SK-N-MC (cell line): ENCODE measurements at regions not wholly inside any gene's neighbourhood (a gene's known extent, or its start where the extent isn't known, plus 50 kb on each side); places are given as distances from the start of the nearest gene placed in this dataset.
"Not testable (repeated sequence)": the region's sequence is repeated elsewhere in the genome, so short reads cannot be mapped to it uniquely, and the experiment has no call there.

Experiments
- DNase-seq: peaks from one replicate; pipeline ENCODE4 v3.0.0-alpha.2; 2011; ENCODE audit warnings: low read depth, low spot score
- H3K27ac ChIP-seq: fragments of 200-600 bp; sonication (generic); 2 replicates; pipeline ENCODE4 v1.5.1; 2016; ENCODE audit warnings: mixed run types
- H3K36me3 ChIP-seq: fragments of 200-600 bp; sonication (generic); 2 replicates; pipeline ENCODE4 v1.6.1; 2017; ENCODE audit warnings: antibody characterized with exemption, low read length, mixed read lengths; ENCODE audit not compliant: insufficient read depth
- H3K4me3 ChIP-seq: fragments of 200-600 bp; sonication (generic); 2 replicates; pipeline ENCODE4 v1.5.1; 2016
- H3K9ac ChIP-seq: fragments of 200-600 bp; sonication (generic); 2 replicates; pipeline ENCODE4 v1.8.0; 2017; ENCODE audit warnings: mixed run types, mixed read lengths; ENCODE audit not compliant: insufficient read length
- H3K9me3 ChIP-seq: fragments of 200-600 bp; sonication (generic); 2 replicates; pipeline ENCODE4 v1.6.1; 2017; ENCODE audit warnings: low read depth, mild to moderate bottlenecking, antibody characterized with exemption, low read length, moderate library complexity, mixed read lengths
- EZH2 ChIP-seq: fragments of 200-600 bp; sonication (generic); IDR thresholded peaks from one replicate; pipeline ENCODE4 v1.6.1; 2017; ENCODE audit warnings: antibody characterized with exemption
- FOXP2 ChIP-seq: optimal IDR thresholded peaks from 2 replicates; pipeline ENCODE3; 2011; ENCODE audit warnings: mild to moderate bottlenecking, moderate library complexity; ENCODE audit not compliant: insufficient read depth; ENCODE audit errors: extremely low read length, control extremely low read depth
- POLR2AphosphoS5 ChIP-seq: IDR thresholded peaks from 2 replicates; pipeline ENCODE4 v1.6.1; 2012; ENCODE audit warnings: mild to moderate bottlenecking, low read depth, low read length, borderline replicate concordance

DNA sequence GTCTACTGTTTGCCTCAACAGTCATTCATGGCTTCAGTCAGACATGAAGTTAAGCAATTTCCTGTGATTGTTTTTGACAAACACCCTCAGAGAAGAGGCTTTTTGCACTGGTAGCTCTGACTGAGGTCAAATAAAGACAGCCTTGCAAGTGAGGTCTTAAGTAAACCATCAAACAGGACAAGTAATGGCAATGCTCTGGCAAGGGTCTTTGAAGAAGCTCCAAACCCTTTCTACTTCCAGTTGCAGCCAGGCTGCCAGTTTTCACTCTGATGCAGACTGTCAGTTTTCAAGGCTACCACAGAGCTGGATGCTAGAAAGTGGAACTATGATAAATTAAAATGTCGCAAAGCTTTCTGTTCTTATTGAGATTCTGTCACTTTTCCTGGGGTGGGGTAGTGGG, 421.5 kb upstream of the PTGER4 start:
- Histone ChIP-seq H3K9ac (no peak overlapping the region), H3K27ac (no peak overlapping the region; the same call in 1 of the 2 replicates), H3K36me3 (no peaks in the 10 kb centered on the region), H3K9me3 (no peaks in the 10 kb centered on the region), H3K4me3 (no peak overlapping the region)
- no peak for DNase-seq
- TF ChIP-seq EZH2 (no peak), FOXP2 (no peak), POLR2AphosphoS5 (no peak)

DNA sequence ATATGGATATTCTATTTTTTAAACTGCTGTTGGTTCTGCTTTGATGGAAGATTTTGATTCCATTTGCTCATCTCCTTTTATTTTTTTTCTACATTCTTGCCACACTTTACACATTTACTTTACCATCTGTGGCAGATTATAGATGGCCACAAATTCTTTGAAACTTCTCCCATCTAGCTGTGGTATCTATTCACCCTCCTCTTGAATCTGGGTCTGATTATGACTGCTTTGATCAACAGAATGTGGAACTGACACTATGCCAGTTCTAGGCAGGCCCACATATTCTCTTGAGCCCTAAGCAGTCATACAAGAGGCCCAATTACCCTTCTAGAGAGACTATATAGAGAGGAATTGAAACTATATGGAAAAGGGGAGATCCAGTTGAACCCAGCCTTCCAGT, 439.0 kb upstream of the PTGER4 start:
- no peak for TF ChIP-seq POLR2AphosphoS5
- TF ChIP-seq EZH2 = no peak
- TF ChIP-seq FOXP2 = no peak
- H3K9ac ChIP-seq = no peak overlapping the region
- H3K27ac ChIP-seq = no peak overlapping the region
- H3K4me3 ChIP-seq = no peak overlapping the region
- no peaks in the 10 kb centered on the region for H3K9me3 ChIP-seq
- no peak for DNase-seq
- H3K36me3 ChIP-seq = no peaks in the 10 kb centered on the region

DNA sequence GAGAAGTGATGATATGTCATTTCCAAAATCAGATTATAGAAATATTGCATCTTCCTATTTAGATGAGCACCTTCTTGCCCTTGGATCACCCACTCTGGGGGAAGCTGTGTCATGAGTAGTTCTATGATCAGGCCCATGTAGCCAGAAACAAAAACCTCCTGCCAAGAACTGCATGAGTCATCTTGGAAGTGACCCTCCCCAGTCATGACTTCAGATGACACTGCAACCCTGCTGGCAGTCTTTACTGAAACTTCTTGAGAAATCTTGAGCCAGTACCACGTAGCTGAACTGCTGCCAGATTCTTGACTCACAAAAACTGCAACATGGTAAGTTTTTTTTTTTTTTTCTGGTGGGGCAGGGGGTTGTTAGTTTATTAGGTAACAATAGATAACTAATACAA, 439.6 kb upstream of the PTGER4 start:
- DNase-seq = no peak
- TF ChIP-seq EZH2 (no peak), FOXP2 (no peak), POLR2AphosphoS5 (no peak)
- H3K9ac ChIP-seq = no peak overlapping the region
- H3K9me3 ChIP-seq = no peaks in the 10 kb centered on the region
- H3K36me3 ChIP-seq = no peaks in the 10 kb centered on the region
- H3K27ac ChIP-seq = no peak overlapping the region
- no peak overlapping the region for H3K4me3 ChIP-seq

DNA sequence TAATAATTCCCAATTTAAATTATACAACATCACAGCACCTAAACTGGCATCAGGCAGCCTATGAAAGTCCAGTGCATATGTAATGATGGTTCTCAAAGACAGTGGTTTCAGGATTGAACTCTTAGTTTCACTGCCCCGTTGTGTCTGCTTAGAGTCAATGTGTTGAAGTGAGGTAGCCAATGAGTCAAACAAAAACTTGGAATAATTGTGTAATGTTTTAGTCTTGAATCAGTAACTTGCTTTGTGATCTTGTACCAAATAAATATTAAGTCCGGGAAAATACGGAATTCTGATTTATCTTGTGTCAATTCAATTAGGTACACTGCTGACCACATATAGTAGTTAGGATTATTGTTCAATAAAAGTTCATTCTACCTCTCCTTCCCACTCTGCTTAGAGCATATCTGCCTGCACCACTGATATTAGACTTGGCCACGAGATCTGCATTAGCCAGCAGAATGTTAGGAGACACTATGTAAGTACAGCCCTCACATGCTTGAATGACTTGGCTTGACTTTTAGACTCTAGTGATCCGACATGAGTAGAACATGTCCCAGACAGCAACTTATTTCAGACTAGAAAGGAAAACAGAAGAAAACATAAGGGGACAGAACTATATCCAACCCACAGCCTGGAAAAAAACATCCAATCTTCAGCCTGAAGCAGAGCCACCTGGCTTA, 441.5 kb upstream of the PTGER4 start:
- Histone ChIP-seq H3K4me3 (no peak overlapping the region), H3K36me3 (no peaks in the 10 kb centered on the region), H3K9ac (no peak overlapping the region), H3K27ac (no peak overlapping the region), H3K9me3 (no peaks in the 10 kb centered on the region)
- no peak for TF ChIP-seq FOXP2
- no peak for TF ChIP-seq EZH2
- DNase-seq = no peak

DNA sequence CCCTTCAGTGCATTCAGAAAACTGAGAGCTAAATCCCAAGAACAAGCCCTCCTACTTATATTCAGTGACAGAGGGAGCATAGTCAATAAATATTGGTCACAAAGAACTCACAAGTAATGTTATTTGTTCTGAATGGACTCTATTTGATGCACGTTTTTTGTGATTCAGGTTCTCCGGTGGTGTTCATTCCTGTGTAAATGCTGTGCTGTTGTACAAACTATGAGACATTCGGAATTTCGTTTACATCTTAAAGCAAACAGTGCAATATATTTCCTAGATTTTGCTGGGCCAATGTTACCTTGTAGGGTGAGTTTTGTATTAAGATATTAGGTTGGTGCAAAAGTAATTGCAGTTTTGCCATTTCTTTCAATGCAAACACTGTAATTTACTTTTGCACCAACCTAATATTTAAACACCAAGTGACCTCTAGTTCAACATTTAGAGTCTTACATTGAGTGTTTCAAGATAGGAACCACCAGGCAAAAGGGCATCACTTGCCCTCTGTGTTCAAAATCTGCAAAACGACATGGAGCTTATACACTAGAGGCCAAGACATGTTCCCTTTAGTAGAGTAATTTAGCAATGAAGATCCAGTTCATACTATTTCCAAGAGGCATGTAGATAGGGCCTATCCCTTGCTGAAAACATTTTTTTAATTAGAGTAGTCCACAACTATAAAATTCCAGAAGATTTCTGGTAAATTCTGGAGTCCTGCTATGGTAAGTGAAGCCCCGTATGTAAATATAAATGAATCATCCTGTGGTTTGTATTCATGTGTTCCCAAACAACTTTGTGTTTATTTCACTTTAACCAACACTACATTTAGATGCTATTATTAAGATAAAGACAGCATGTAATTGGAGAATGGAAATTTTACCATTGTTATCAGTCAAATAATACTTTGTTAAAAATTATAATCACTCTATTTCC, 444.0 kb upstream of the PTGER4 start:
- Histone ChIP-seq H3K36me3 (no peaks in the 10 kb centered on the region), H3K4me3 (no peak overlapping the region), H3K27ac (no peak overlapping the region), H3K9ac (no peak overlapping the region), H3K9me3 (no peaks in the 10 kb centered on the region)
- no peak for DNase-seq
- TF ChIP-seq EZH2 (no peak), FOXP2 (no peak), POLR2AphosphoS5 (no peak)

DNA sequence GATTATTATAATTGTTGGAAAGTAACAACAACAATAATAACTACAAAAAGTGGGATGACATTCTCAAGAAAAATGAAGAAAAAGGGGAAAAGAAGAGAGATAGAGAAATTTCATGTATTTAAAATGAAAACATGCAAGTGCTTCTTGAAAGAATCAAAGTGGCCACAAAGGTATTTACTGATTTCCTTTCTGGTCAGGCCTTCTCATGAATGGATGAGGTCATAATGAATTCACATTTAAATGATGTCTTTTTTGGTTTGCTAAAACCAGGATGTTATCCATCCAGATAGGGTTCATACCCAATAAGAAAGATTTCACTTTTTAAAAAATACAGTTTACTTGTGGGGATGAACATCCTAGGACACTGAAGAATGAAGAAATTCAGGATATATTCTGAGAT, 446.4 kb upstream of the PTGER4 start:
- no peak overlapping the region for H3K9ac ChIP-seq
- no peaks in the 10 kb centered on the region for H3K36me3 ChIP-seq
- no peak overlapping the region for H3K27ac ChIP-seq
- DNase-seq = no peak
- no peak overlapping the region for H3K4me3 ChIP-seq
- no peak for TF ChIP-seq EZH2
- no peak for TF ChIP-seq POLR2AphosphoS5
- no peak for TF ChIP-seq FOXP2
- no peaks in the 10 kb centered on the region for H3K9me3 ChIP-seq

DNA sequence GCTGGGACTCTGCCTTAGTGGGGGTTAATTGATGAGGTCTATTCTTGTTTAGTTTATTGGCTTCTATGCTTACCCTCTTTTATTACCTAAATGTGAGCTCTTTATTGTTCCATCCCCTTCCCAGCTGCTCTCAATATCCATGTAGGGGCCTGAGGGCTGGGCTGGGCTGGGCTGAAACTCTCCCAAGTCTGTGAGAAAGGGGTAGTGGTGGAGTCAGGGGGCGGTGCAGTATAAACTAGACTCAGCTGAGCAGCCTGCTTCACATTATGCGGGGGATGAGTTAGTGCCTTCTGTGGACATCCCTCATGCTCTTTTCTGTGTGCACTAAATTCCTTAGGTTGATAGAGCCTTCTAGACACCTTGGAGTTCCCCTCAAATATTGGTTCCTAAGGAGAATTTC, 451.8 kb upstream of the PTGER4 start:
- TF ChIP-seq EZH2 (no peak), POLR2AphosphoS5 (no peak), FOXP2 (no peak)
- no peak overlapping the region for H3K4me3 ChIP-seq
- H3K36me3 ChIP-seq = no peaks in the 10 kb centered on the region
- H3K9ac ChIP-seq = no peak overlapping the region
- DNase-seq = no peak
- no peaks in the 10 kb centered on the region for H3K9me3 ChIP-seq
- no peak overlapping the region for H3K27ac ChIP-seq

DNA sequence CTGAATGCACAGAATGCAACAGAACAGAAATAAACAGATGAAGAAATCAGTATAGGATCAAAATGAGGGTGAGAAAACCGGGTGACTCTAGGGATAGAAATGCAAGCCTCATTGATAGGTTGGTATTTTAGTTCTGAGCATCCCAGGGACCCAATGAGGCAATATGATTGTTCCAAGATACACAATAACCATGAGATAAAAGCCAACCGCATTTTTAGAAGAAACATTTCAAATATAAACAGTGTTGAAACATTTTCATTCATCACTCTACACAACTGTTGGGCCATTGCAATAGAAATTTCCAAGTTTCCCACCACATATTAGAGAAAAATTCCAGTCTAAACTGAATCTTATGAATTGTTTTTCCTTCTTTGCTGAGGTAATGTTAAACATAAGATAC, 452.3 kb upstream of the PTGER4 start:
- H3K9ac ChIP-seq = no peak overlapping the region
- H3K4me3 ChIP-seq = no peak overlapping the region
- DNase-seq = no peak
- no peaks in the 10 kb centered on the region for H3K36me3 ChIP-seq
- H3K27ac ChIP-seq = no peak overlapping the region
- H3K9me3 ChIP-seq = no peaks in the 10 kb centered on the region
- TF ChIP-seq EZH2 = no peak
- no peak for TF ChIP-seq FOXP2
- TF ChIP-seq POLR2AphosphoS5 = no peak

DNA sequence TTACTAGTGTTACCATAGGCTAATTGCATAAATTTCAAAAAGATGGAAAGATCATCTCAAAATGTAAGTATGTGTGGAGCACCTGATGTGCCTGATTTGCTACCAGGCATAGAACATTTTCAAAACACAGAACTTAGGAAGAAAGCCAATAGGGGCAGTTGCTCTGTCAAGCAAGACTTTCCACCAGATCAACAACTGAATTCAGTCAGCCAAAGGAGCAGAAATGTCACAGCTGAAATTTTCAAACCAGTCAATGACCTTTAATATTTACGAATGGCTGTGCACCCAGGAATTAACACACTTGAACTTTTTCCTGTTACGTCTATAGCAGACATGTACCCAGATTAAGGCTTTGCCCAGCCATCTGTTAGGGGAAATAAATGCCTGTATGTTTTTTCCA, 452.8 kb upstream of the PTGER4 start:
- Histone ChIP-seq H3K27ac (no peak overlapping the region), H3K9me3 (no peaks in the 10 kb centered on the region), H3K4me3 (no peak overlapping the region), H3K9ac (no peak overlapping the region), H3K36me3 (no peaks in the 10 kb centered on the region)
- DNase-seq = no peak
- no peak for TF ChIP-seq FOXP2
- no peak for TF ChIP-seq POLR2AphosphoS5
- TF ChIP-seq EZH2 = no peak

DNA sequence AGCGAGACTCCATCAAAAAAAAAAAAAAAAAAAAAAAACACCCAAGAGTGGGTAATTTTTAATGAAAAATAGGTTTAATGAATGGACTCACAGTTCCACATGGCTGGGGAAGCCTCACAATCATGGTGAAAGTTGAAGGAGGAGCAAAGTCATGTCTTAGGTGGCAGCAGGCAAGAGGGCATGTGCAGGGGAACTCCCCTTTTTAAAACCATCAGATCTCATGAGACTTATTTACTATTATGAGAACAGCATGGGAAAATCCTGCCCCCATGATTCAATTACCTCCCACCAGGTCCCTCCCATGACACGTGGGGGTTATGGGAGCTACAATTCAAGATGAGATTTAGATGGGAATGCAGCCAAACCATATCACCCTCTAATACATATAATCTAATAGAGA, 454.6 kb upstream of the PTGER4 start:
- DNase-seq = not testable (repeated sequence)

More for the DNA sequence above, 454.6 kb upstream of the PTGER4 start:
- H3K9ac ChIP-seq, H3K4me3 ChIP-seq, H3K9me3 ChIP-seq, H3K27ac ChIP-seq, H3K36me3 ChIP-seq: not testable (repeated sequence)
